Erythroblast (primary cell): ENCODE measurements at regions not wholly inside any gene's neighbourhood (a gene's known extent, or its start where the extent isn't known, plus 50 kb on each side); places are given as distances from the start of the nearest gene placed in this dataset.

Source experiments
- GATA1 ChIP-seq: IDR thresholded peaks from 2 replicates; pipeline ENCODE4 v1.6.1; 2011; ENCODE audit warnings: low read depth, mild to moderate bottlenecking, control low read depth, low read length, moderate library complexity
- POLR2A ChIP-seq: IDR thresholded peaks from 2 replicates; pipeline ENCODE4 v1.6.1; 2011; ENCODE audit warnings: mild to moderate bottlenecking, low read length

- TF ChIP-seq POLR2A: no peak
- TF ChIP-seq GATA1: no peak
Measured at GRCh38 chr1:116228511-116228910, 117.3 kb downstream of the MAB21L3 start.
